Astrocyte of the cerebellum (primary cell): ENCODE measurements at regions not wholly inside any gene's neighbourhood (a gene's known extent, or its start where the extent isn't known, plus 50 kb on each side); places are given as distances from the start of the nearest gene placed in this dataset.

Experiments
- DNase-seq: peaks from one replicate; pipeline ENCODE4 v3.0.0-alpha.2; 2011; ENCODE audit warnings: low read depth
- H3K4me3 ChIP-seq: 2 replicates; pipeline ENCODE4 v1.5.1; 2011; ENCODE audit warnings: mild to moderate bottlenecking, low read depth, low read length, moderate library complexity
- CTCF ChIP-seq: IDR thresholded peaks from 2 replicates; pipeline ENCODE4 v1.5.1; 2012; ENCODE audit warnings: low read length, low read depth, moderate library complexity, mild to moderate bottlenecking; ENCODE audit errors: missing control alignments
- in situ Hi-C: cut with HindIII; loops from 2 replicates; pipeline ENCODE4 v1.10.0; 2017; ENCODE audit warnings: low sequenced_read_pairs

- in situ Hi-C loops = loop anchor here (25.0 kb wide), 1 partner anchor 819 kb away; no protein-coding TSS in a partner anchor
- no peak overlapping the region for H3K4me3 ChIP-seq
- no peak for TF ChIP-seq CTCF
- no peak for DNase-seq
Measured at GRCh38 chr5:30392897-30393296, 800.6 kb upstream of the CDH6 start.

DNA sequence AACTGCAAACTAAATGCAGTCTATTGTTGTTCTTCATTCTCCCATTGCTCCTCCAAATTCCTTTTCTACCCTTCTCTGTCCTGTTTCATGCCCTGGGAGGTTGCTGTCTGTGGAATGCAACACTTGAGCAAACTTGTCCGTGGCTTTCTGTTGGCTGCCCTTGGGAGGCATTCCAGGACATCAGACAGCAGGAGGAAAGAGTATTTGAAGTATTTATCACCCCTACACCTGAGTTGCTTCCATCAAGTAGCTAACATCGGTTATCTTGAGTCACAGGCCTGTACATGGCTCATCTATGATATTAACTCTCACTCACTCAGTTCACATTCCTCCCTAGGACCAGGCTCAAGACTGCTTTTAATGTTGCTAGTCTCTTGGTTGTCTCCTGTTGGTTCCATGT, 803.4 kb upstream of the CDH6 start:
- H3K4me3 ChIP-seq = no peak overlapping the region
- no peak for DNase-seq
- TF ChIP-seq CTCF = no peak
- in situ Hi-C loops = loop anchor here (25.0 kb wide), 1 partner anchor 822 kb away; no protein-coding TSS in a partner anchor

DNA sequence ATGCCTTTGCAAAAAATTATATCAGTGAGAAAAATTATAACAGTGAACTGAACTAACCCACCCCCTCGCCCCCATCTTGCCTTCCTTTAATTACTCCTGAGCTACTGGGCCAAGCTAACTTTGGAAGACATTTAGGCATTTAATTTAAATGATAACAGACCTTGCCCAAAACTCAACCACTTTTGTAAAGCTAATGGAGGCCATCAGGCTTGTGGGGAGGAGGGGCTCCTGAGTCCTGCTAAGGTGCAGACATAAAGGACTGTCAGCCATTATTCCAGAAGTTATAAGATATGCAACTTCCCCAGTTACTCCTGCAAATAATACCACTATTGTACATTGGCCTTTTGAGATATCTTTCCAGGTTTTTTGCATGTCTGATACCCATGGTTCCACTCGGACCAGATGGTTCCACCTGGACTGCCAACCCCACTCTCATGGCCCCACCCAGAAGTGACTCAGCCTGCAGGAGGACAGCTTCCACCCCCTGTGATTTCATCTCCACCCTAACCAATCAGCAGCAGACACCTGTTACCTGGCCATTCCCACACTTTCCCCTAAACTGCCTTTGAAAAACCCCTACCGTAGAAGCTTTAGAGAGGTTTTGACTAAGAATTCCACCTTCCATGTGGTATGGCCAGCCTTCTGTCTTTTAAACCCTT, 805.4 kb upstream of the CDH6 start:
- DNase-seq = no peak
- TF ChIP-seq CTCF = no peak
- H3K4me3 ChIP-seq = no peak overlapping the region
- in situ Hi-C loops = loop anchor here (25.0 kb wide), 1 partner anchor 824 kb away; no protein-coding TSS in a partner anchor

GRCh38 chr5:30385754-30386153, 807.7 kb upstream of the CDH6 start:
- no peak for DNase-seq
- TF ChIP-seq CTCF = no peak
- H3K4me3 ChIP-seq = no peak overlapping the region
- in situ Hi-C loops = loop anchor here (25.0 kb wide), 1 partner anchor 827 kb away; no protein-coding TSS in a partner anchor

DNA sequence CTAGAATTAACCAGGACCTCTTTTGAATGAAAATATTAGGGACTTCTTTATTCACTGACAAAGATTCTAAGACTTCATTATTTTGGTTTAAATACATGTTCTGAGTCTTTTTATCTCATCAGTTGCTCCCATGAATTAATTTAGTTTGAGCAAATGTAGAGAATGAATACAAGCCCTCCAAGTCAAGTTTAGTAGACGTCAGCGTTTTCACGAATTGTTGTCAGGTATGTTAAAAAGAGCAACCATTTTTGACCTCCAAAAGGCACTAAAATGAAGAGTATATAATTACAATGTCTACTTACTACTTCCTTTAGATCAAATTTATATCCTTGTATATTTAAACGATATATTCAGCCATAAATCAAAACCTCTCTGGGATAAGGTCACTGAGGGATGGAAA, 809.3 kb upstream of the CDH6 start:
- H3K4me3 ChIP-seq = no peak overlapping the region
- no peak for TF ChIP-seq CTCF
- in situ Hi-C loops = loop anchor here (25.0 kb wide), 1 partner anchor 828 kb away; no protein-coding TSS in a partner anchor
- DNase-seq = no peak

DNA sequence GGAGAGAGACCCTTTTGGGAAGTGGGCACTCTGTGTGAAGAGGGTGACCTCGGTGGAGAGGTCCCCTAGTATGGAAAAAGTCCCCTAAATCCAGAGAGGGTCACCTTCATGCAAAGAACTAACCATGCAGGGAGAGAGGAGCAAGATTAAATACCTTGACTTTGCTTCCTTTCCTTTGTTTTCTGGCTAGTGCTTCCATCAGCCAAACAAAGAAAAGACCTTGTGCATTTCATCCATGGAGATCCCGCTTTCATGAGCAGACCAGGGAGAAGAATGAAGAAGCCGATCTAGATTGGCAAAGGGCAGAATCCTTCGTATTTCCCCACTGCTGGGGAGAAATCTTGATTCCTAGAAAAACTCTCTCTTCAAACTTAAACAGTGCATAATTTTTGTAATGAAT, 813.3 kb upstream of the CDH6 start:
- H3K4me3 ChIP-seq = no peak overlapping the region
- no peak for TF ChIP-seq CTCF
- in situ Hi-C loops = loop anchor here (25.0 kb wide), 1 partner anchor 832 kb away; no protein-coding TSS in a partner anchor
- DNase-seq = no peak
